Tibial artery (tissue), 4 donors: ENCODE measurements at regions not wholly inside any gene's neighbourhood (a gene's known extent, or its start where the extent isn't known, plus 50 kb on each side); places are given as distances from the start of the nearest gene placed in this dataset.

Experiments used
- DNase-seq, 2 donors: peaks; one replicate each; pipeline ENCODE4 v3.0.0-alpha.2; 2019
- H3K27ac ChIP-seq, 2 donors: fragments of 200-600 bp; sonication (generic) in 1 of 2; 1 replicate in 1 of 2; 2 replicates in 1 of 2; pipeline ENCODE4 v1.5.1; 2018 to 2019; ENCODE audit warnings: mild to moderate bottlenecking in 1 of 2
- H3K27me3 ChIP-seq, 2 donors: fragments of 200-600 bp; sonication (generic) in 1 of 2; one replicate each; pipeline versions ENCODE4 v1.5.1 to v1.6.0; 2016 to 2019
- H3K36me3 ChIP-seq, 3 donors: fragments of 200-600 bp; sonication (generic) in 2 of 3; one replicate each; pipeline ENCODE4 v1.5.1; 2016 to 2019; ENCODE audit warnings: mild to moderate bottlenecking in 2 of 3
- H3K4me1 ChIP-seq, 4 donors: fragments of 200-600 bp; sonication (generic) in 2 of 4; 1 replicate in 3 of 4; 2 replicates in 1 of 4; pipeline ENCODE4 v1.5.1; 2016 to 2019
- H3K4me3 ChIP-seq, 2 donors: fragments of 200-600 bp; sonication (generic) in 1 of 2; 1 replicate in 1 of 2; 2 replicates in 1 of 2; pipeline ENCODE4 v1.5.1; 2018 to 2019; ENCODE audit warnings: mild to moderate bottlenecking in 2 of 2
- H3K9me3 ChIP-seq, 3 donors: fragments of 200-600 bp; sonication (generic) in 1 of 3; one replicate each; pipeline ENCODE4 v1.5.1; 2016 to 2019
- intact Hi-C: fragments of 100-400 bp; cut with DNase I; formaldehyde crosslinking; loops from one replicate; pipeline ENCODE4 v1.15.0; 2023; ENCODE audit warnings: low total_unique reads
- TF ChIP-seq, protein P1 (sequence below), 2 experiments: fragments of 200-600 bp in 1 of 2; fragments of 450-650 bp in 1 of 2; IDR thresholded peaks; one replicate each; pipeline ENCODE4 v1.5.1; 2017 to 2019; ENCODE audit warnings: antibody characterized with exemption in 2 of 2, mild to moderate bottlenecking in 1 of 2, moderate library complexity in 1 of 2

DNA sequence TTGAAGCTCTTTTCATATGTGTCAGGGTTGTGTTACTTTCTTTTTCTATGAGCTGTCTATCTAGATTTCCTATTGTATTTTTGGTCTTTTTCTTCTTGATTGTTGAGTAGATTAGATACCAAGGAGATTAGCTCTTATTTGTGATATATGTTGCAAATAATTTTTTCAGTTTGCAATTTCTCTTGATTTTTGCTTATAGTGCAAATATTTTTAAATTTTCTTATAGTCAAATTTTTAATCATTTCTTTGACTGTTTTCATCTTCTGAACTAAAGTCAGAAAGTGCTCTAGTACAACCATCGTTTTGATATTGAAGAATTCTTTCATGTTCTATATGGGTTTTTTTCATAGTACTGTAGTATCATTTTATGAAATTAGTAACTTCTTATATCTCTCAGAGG is 193.7 kb downstream of the OSTF1 start:
- Histone ChIP-seq H3K4me3 (no peak overlapping the region), H3K4me1 (no peaks in the 10 kb centered on the region), H3K27ac (no peak overlapping the region), H3K9me3 (peaks cover 0 to 7% (median 0%) of the 10 kb centered on the region in 3 donors), H3K27me3 (no peaks in the 10 kb centered on the region), H3K36me3 (no peaks in the 10 kb centered on the region)
- TF ChIP-seq, protein P1, sequence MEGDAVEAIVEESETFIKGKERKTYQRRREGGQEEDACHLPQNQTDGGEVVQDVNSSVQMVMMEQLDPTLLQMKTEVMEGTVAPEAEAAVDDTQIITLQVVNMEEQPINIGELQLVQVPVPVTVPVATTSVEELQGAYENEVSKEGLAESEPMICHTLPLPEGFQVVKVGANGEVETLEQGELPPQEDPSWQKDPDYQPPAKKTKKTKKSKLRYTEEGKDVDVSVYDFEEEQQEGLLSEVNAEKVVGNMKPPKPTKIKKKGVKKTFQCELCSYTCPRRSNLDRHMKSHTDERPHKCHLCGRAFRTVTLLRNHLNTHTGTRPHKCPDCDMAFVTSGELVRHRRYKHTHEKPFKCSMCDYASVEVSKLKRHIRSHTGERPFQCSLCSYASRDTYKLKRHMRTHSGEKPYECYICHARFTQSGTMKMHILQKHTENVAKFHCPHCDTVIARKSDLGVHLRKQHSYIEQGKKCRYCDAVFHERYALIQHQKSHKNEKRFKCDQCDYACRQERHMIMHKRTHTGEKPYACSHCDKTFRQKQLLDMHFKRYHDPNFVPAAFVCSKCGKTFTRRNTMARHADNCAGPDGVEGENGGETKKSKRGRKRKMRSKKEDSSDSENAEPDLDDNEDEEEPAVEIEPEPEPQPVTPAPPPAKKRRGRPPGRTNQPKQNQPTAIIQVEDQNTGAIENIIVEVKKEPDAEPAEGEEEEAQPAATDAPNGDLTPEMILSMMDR (IDR thresholded peaks at IDR 0.05): no peak
- DNase-seq: no peak
- intact Hi-C loops: no loop called here

DNA sequence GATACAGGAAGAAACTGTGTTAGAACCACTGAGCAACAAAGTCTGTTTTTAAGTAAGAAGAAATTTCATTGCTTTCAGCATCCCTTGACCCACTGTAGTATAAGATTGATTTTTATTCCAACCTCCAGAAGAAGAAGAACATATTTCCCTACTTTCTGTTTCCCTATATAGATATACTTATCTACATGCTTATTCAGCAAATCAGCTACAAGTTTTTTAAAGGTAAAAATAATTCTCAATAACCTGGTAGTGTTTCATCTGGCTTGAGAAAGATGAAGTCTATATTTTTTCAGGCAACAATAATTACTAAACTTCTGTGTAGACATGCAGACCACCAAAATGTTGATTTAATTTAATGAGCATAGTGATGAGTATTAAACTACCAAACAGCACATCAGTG is 201.0 kb downstream of the OSTF1 start:
- TF ChIP-seq, protein P1 (IDR thresholded peaks at IDR 0.05): no peak
- no peak for DNase-seq

DNA sequence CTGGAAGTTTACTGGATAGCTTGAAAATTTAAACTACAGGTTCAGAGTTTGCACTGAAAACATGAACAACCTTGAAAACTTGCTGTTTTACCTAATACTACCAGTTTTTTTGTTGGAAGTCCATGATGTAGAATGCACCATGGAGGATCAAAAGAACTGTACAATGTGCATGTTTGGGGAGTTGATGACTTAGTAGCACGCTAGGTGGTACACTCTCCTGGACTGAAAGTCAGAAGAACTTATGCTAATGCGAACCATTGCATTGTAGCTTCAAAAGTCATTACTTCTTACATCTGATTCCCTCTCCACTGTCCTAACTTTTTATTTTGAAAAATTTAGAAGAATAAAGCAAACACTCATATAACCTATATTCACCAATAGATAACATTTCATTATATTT is 211.0 kb downstream of the OSTF1 start:
- no peak overlapping the region for H3K27ac ChIP-seq
- no peak for DNase-seq
- H3K36me3 ChIP-seq: no peaks in the 10 kb centered on the region
- H3K9me3 ChIP-seq: no peaks in the 10 kb centered on the region
- no peaks in the 10 kb centered on the region for H3K27me3 ChIP-seq
- H3K4me1 ChIP-seq: peaks cover 0 to 13% (median 0%) of the 10 kb centered on the region in 4 donors
- H3K4me3 ChIP-seq: no peak overlapping the region
- intact Hi-C loops: no loop called here
- TF ChIP-seq, protein P1 (IDR thresholded peaks at IDR 0.05): no peak

More for the DNA sequence above, 201.0 kb downstream of the OSTF1 start:
- Histone ChIP-seq H3K36me3 (no peaks in the 10 kb centered on the region), H3K27me3 (no peaks in the 10 kb centered on the region), H3K27ac (no peak overlapping the region), H3K4me1 (no peaks in the 10 kb centered on the region), H3K9me3 (peaks cover 0 to 7% (median 0%) of the 10 kb centered on the region in 3 donors), H3K4me3 (no peak overlapping the region)
- intact Hi-C loops: no loop called here

DNA sequence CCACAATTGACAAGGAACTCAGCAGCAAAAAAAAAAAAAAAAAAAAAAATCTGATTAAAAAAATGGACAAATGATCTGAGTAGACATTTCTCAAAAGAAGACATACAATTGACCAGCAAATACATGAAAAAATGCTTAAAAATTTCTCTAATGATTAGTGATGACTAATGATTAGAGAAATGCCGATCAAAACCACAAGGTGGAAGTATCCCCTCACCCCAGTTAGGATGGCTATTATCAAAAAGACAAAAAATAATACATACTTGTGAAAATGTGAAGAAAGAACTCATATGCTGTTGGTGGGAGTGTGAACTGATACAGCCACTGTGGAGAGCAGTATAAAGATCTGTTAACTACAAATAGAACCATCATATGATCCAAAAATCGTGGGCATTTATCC is 245.3 kb downstream of the OSTF1 start:
- Histone ChIP-seq H3K4me1 (no peaks in the 10 kb centered on the region), H3K9me3 (peaks cover 0 to 6% (median 0%) of the 10 kb centered on the region in 3 donors), H3K27me3 (no peaks in the 10 kb centered on the region), H3K4me3 (no peak overlapping the region), H3K27ac (no peak overlapping the region), H3K36me3 (no peaks in the 10 kb centered on the region)
- DNase-seq: no peak
- intact Hi-C loops: no loop called here
- TF ChIP-seq, protein P1 (IDR thresholded peaks at IDR 0.05): peak; percentile 41 to 52

DNA sequence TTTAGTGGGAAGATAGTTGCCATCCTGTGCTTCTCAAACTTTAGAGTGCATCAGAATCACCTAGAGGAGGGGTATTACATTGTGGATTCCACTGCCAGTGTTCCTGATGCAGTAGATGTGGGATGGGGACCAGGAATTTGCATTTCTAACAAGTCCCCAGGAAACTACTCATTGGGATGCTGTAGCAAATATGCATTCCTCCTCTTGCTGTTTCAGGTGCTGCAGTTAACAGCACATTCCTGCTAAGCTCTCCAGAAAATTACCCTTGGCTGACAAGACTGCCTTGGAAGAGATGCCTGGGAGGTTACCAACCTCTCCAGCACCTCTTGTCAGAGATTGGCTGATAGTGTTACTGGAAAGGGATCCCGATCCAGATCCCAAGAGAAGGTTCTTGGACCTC is 270.5 kb downstream of the OSTF1 start:
- no peaks in the 10 kb centered on the region for H3K4me1 ChIP-seq
- intact Hi-C loops: no loop called here
- H3K4me3 ChIP-seq: no peak overlapping the region
- no peak overlapping the region for H3K27ac ChIP-seq
- DNase-seq: no peak
- H3K36me3 ChIP-seq: no peaks in the 10 kb centered on the region
- peaks cover 0 to 4% (median 0%) of the 10 kb centered on the region in 3 donors for H3K9me3 ChIP-seq
- TF ChIP-seq, protein P1 (IDR thresholded peaks at IDR 0.05): no peak
- no peaks in the 10 kb centered on the region for H3K27me3 ChIP-seq

DNA sequence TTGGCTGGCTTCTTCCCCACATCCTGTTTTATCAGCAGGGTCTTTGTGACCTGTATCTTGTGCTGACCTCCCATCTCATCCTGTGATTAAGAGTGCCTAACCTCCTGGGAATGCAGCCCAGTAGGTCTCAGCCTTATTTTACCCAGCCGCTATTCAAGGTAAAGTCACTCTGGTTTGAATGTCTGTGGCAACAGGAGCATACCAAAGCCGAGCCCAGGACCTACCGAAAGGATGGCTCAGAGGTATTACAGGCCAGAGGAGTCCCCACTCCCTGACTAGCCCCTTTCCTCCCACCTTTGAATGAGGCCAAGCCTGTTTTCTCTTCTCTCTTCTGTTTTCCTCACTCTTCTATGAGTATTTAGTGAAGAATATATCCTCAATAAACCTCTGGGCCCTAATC is 271.3 kb downstream of the OSTF1 start:
- TF ChIP-seq, protein P1 (IDR thresholded peaks at IDR 0.05): no peak
- intact Hi-C loops: no loop called here
- no peaks in the 10 kb centered on the region for H3K27me3 ChIP-seq

More for the DNA sequence above, 271.3 kb downstream of the OSTF1 start:
- H3K27ac ChIP-seq: no peak overlapping the region
- DNase-seq: no peak
- no peak overlapping the region for H3K4me3 ChIP-seq
- H3K9me3 ChIP-seq: peaks cover 0 to 4% (median 0%) of the 10 kb centered on the region in 3 donors
- no peaks in the 10 kb centered on the region for H3K4me1 ChIP-seq
- H3K36me3 ChIP-seq: no peaks in the 10 kb centered on the region
